HG03039 (cell line): ENCODE measurements at regions not wholly inside any gene's neighbourhood (a gene's known extent, or its start where the extent isn't known, plus 50 kb on each side); places are given as distances from the start of the nearest gene placed in this dataset.

Experiments used
- ATAC-seq: cut with Tn5 transposase; IDR thresholded peaks from one replicate; pipeline ENCODE4 v1.9.1; 2021; ENCODE audit warnings: mild to moderate bottlenecking, moderate library complexity; ENCODE audit not compliant: unreplicated experiment

DNA sequence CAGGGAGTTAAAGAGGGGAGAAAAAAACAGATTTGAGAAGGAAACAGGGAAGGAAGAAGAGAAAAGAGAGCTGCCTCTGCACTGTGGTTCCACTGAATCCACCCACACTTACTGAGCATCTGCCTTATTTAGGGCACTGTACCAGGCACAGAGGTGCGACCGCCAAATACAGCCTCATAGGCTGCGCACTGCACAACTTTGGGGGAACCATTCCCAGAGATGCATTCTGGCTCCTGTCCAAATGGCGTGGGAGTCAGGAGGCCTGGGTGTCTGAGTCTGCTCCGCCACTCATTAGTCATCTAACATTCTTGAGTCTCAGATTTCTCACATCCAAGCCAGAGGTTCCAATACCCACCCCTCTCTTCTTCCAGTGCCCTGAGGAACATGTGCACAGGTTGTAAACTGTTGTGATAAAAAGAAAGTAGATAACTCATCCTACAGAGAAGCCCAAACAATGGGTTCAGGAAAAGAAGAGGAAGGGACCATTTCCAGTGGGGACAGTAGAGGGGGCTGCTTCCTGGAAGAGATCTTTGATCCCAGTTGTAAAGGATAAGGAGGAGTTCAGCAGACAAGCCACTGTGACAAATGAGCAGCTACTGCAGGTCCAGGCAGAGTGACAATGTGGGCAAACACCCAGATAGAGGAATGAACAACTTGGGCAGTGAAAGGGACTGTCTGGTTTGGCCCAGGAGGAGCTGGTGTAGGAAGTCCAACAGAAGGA is 254.6 kb downstream of the UACA start:
- no peak for ATAC-seq

DNA sequence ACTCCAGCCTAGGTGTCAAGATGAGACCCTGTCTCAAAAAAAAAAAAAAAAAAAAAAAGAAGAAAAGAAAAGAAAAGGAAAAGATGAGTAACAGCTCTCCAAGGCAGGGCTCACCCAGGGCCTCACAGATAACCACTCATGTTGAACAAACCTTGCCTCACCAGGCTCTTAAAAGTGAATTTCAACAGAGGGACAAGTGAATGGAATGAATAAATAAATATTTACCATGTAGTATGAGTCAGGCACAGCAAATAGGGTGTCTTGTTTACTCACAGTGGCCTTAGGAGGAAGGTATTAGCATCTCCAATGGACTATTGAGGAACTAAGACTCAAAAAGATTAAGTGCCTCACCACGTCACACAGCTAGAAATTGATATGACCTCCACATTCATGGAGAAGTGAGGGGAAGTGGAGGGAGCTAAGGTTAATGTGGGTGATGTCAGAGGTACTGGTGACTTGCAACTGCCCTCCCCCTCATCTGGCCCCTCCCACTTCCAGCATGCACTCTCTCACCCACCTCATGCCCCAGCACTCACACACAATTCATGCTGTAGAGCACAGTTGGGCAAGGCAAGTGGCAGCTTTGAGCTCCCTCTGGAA is 255.5 kb downstream of the UACA start:
- no peak for ATAC-seq

DNA sequence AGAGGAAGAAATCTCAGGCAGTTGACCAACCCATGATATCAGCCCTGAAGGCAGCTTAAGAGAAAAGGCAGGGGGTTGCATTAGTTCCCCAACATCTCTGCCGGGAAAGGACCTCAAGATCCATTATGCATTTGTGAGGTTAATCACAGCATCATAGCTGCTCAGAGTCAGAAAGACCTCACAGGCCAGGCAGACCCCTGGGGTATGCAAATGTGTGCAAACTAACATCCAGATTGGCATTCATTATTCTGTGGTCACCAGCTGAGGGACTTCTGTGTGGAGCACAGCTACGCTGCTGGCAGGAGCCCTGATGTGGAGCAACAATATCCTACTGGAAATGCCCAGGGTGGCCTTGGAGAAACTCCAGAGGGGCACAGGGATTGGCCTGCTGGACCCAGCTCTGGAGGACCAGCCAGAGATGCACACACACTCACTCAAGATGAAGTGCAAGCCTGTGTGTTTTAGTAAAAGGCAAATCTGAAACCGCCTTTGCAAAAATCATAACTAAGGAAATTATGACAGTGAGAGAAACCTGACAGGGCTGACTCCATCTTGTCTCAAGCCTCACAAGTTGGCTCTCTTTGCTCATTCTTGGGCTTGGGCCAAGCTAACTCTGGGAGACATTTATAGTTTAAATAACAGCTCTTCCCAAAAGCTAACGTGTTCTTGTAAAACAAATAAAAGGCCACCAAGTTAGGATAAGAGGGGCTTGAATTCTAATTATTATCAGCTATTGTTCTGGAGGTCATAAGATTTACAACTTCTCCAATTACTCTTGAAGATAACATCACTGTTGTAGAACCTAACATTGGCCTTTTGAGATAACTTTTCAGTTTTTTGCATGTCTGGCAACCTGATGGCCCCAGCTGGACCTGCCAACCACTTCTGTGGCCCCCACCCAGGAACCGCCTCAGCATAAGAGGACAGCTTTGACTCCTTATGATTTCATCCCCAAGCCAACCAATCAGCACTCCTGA is 257.1 kb downstream of the UACA start:
- no peak for ATAC-seq

DNA sequence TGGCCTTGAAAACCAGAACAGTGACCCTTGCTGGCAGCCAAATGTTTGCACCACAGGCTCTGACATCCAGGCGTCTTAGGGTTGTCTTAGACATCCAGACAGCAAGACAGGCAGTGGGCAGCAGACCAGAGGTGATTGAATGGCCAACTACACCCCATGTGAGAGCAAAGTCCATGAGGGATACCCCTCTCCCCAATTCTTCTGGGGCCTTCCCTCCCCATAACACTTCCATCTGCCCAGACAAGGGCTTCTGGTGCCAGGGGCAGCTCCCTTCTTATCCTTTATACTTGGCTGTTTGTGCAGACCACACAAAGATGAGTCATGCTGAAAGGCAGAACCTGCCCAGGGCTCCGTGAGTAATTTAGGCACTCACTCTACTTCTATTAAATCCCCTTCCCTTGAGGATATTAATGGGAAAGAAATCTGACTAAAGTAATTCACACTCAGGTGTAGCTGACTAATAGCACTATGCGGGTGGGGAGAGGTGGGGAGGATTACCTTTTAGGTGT is 257.9 kb downstream of the UACA start:
- ATAC-seq, result no peak

DNA sequence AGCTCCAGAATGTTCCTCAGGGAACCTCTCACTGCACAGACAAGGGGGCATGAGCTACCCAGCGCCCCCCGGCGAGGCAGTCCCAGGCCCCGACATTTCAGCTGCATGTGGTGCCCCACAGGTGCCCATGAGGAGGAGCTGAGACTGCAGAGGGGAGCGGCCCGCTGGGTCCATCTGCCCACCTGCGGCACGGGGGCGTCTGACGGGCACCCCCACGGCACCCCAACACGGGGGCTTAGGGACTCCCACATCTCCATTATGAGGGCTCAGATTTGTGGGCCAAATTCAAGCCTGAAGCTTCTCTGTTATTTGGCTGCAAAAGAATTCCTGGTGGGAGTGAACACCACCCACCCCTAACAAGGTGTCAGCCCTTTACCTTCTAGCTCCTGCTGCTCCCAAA is 258.4 kb downstream of the UACA start:
- no peak for ATAC-seq

DNA sequence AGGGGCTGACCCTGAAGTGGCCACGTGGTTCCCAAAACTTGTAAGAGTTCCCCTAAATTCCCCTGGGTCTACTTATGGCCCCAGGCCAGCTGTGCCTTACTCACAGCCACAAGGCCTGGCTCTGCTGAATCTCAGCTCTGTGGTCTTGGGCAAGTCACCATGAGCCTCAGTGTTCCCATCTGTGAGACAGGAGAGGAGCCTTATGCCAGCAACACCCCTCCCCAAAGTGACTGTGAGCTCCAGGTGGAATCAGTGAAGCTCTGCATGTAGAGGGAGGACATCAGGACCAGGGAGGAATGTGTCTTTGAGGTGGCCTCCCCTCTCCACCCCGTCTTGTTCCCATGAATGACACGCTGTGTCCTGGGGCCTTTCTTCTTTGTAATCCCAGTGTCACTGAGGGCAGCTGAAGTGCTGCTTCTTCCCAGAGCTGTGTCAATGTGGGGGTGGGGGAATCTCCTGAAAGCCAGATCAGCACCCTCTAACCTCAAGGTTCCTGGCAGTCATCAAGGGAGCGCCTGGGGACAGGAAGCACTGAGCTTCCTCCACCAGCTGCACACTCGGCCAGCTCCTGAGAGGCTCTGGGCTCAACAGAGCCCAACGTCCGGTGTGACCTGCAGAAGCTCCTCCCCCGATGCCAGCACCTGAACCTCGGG is 258.9 kb downstream of the UACA start:
- no peak for ATAC-seq

DNA sequence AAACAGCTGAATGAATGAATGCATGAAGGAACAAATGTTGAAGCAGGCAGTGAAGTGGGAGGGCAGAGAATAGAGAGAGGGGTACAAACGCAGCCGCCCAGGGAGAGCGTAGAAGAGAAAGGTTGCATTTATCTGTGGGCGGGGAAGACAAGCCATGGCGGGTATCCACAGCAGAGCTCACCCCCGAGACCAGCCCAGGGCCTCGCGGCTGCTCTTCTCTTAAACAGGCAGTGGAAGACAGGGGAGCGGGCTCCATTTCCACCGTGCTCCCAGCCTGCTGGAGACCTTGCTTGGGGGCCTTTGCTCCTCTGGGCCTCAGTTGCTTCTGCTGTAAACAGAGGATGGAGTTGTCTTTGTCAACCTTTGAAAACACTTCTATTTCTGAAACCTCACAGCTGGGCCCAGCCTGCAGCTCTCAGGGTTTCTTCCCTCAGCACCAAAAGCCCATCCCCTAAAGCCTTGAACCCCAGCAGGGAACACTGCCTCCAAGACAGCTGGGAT is 259.5 kb downstream of the UACA start:
- no peak for ATAC-seq

DNA sequence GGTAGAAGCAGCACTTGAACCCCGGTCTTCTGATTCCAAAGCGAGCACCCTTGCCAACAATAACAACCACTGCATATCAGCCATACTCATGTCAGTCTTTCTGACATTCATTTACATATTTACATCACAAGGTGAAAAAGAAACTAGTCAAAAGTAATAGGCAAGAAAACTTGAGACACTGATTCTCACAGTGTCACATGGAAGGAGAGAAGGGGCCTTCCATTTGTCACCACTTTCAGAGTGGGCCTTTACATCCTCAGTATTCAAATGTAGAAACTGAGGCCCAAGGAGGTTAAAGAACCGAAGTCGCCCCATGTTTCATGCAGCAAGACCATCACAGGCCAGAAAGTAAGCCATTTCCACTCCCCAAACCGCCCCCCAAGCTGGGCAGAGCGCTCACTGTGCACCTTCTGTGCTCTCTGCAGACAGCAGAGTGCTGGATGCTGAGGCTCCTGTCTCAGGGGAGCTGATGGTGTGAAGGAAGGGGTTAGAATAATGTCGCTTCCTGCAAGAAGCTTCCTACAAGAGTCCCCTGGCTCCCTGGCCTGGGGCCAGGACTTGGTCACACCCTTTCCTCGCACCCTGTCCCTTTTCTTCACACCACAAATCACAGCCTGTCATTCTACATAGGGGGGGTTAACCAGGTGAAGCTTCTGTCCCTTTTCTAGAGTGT is 260.1 kb downstream of the UACA start:
- no peak for ATAC-seq

DNA sequence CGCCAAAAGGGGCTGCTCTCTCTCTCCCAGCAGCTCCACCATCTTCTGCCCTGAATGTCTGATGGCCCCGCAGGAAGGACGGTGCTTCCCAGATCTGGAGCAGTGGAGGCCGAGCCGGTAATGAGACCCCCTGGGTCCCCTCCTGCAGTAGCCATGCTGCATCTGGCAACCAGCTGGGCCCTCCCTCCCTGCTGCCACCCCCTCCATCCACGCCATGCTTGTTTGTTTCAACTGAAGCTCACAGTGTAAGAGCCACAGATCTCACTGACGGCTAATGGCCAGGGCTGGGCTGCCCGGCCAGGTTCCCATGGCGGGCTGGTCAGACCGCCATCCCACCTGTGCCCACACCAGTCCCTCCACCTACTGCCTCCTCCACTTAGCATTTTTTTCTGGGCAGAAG is 260.8 kb downstream of the UACA start:
- no peak for ATAC-seq

DNA sequence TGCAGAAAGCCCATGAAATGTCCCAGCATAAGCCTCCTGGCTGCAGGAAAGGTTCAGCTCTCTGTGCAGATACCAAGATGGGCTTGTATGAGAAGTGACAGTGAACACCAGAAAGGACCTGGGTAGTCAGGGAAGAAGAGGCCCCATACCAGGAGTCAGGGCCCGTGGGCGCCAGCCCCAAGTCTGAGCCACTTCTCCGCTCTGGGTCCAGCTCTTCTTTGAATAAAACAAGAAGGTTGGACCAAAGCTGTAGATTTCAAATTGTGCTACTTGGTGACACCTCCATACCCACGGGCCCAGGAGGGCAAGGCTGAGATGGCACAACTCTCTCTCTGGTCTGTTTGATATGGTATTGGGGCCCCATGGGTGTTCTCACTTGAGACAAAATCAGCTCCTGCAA is 261.5 kb downstream of the UACA start:
- no peak for ATAC-seq

DNA sequence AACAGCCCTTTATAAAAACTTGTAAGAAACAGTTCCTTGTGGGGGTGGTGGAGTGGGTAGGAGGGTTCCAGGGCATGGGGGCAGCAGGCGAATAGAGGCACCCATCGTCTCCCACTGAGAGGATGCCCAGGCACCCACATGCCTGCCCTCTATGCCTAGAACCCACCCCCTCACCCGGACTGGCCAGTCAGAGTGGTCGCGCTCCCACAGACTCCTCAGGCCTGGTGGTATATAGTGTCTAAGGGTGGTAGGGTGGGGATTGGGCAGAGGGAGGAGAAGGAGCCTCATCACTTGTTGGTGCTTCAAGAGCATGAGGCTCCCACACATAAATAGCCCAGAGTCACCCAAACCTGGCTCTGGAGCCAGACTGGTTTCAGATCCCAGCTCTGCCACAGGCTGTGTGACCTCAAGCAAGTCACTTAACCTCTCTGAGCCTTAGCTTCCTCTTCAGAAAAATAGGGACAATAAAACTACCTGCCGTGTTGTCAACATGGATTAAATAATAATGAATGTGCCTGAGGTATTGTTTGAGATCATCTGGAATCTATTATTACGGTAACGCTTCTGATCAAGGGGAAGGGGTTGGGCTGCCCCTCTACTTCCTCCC is 262.1 kb downstream of the UACA start:
- ATAC-seq, result no peak

DNA sequence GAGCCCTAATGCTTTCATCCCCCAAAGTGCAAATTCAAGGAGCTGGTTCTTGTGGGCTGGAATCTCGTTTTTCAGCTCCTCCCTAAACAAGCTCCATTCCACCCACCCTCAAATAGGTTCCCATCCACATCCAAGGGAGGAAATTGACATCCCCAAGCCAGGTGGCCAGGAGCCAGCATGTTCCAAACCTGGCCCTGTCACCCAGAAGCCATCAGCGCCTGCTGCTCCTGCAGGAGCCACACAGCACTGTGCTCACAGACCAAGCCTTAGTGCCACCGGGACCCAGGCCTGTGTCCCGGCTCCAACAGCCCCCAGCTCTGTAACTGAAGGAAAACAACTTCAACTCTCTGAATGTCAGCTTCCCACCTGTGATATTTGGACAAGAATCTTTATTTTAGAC is 263.6 kb downstream of the UACA start:
- ATAC-seq, result no peak

DNA sequence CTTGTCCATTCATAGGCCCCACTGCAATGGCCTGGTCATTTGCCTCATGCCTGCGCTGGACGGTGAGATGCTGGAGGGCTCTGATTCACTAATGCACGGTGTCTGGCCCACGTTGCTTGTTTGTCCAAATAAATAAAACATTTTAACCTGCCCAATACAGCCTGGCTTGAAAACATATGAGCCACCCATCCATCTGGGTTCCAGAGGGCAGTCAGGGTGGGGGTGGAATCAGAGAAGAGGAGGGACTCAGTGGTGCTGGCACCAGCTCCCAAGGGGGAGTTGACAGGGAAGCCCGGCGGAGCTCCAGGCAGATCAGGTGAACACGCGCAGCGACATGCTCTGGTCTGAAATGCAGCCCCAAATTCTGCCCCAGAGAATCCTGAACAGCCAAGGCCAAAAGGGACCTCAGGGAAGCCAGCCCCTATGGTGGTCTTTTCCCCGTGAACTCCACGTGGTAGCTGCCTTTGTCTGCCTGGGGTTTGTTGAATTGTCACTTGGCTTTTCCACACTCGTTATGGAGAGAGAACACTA is 265.2 kb downstream of the UACA start:
- ATAC-seq, result no peak

DNA sequence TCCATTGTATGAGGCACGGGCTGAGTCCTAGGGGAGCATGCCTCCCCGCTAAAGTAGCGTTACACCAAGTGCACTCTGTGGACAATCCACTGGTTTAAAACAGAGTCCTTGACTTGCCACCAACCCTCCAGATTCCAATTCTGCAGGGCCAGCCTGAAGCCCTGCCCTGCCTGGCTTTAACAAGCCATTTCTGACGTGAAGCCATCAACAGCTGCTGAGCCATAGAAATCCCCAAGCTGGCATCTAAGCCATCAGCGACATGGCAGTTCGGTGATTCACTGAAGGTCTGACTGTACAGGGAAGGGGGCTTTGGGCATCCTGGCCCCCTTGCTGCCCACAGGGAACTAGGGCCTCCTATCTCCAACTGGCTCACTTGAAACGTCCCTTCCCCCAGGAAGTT is 265.7 kb downstream of the UACA start:
- ATAC-seq, result no peak

DNA sequence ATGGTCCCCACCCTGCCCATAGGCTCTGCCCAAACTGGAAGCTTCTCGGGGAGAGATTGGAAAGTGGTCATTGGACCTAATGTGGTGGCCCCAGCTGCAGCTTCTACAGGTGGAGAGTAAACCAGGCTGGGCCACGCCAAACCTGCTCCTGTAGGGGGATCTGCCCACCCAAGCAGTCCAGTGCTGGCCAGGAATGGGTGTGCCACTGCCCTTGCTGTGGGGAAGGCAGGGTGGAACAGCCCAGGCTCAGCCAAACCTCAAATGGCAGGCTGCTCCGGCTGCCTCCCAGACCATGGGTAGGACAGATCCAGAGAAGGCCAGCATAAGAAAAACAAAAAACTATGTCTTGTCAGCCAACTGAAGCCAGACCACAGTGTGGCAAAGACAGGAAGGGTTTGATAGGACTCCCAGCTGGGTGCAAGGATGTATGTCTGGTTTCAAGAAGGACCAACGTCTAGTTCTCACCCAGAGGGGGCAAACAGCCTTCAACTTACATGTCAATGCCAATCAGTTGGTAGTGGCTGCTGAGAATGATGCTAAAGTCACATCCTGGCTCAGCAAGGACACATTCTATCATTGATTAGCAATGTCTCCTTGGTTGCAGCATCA is 267.3 kb downstream of the UACA start:
- no peak for ATAC-seq

DNA sequence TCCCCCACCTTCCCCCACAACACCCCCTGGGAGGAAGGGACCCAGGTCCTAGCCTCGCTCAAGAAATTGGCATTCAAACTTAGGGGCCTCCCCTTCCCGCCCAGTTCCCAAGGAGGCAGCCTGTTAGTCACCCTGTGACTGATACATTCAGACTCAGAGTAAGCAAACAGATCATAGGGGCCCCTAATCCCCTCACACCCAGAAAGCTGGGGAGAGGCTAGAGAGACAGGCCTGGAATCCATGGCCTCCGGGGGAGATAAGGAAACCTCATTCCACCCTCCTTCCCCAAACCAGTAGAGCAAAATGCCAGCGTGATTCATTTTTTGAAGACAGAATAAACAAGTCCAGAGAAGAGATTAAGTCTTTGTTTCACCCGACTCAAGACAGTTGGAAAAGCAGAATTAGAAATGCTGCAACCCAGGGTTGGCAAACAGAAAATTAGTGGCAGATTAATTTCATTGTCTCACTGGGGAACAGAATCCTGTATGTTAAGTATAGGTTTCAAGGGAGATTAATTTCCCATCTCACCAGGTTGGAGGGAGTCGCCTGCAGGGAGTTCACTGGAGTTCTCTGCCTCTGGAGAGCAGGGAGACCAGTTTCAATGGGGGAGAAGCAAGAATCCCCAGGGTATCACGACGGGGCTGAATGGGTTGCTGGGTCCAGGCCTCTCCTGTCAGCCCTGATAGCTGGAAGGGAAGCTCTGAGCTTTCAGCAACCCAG is 268.3 kb downstream of the UACA start:
- ATAC-seq, result no peak

DNA sequence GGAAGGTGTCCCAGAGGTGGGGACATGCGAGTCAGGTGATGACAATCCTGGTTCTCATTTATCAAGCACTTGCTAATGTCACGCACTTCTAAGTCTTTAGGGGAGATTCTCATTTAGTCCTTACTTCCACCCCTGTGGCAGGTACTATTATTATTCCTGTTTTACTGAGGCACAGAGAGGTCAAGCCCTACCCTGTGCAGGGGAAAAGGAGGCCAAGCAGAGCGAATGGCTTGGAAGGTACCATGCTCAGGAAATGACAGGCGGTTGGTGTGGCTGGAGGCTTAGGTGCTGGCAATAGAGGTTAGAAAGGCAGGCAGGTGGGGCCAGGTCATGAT is 268.9 kb downstream of the UACA start:
- no peak for ATAC-seq

DNA sequence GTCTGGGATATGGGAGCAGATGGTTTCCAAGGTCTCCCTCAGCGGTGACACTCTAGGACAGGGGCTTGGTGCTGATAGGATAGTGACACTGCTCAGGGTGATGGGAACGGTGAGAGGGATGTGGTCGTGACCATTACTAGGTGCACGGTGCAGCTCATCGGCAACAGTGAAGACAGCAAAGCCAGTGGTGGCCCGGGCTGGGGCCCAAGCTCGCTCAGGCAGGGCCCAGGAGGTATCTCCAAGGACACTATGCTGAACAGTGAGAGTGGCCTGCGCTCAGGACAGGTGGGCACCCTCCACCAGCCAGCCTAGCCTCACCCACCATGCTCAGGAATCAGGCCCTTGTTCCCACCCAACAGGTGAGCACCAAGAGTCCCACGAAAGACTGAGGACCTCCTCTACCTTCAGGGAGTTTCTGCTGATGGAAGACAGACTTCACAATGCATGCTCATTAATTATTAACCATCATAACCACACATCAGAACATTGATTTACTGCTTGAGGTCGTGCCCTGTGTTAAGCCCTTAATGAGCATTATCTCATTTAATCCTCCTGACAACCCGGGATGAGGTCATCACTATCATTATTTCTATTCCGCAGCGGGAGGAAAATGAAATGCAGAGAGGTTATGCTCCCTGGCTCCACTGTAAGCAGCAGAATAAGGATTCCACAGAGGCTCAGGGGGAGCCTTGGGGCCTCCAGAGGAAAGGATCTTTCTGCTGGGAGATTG is 269.4 kb downstream of the UACA start:
- no peak for ATAC-seq
